Endodermal cell (in vitro differentiated cells): ENCODE measurements at regions not wholly inside any gene's neighbourhood (a gene's known extent, or its start where the extent isn't known, plus 50 kb on each side); places are given as distances from the start of the nearest gene placed in this dataset.

Experiments used
- DNase-seq: peaks from one replicate; pipeline ENCODE4 v3.0.0-alpha.2; 2017
- H3K27ac ChIP-seq: 2 replicates; pipeline ENCODE4 v1.5.1; 2013; ENCODE audit warnings: mild to moderate bottlenecking, low read depth, low read length, moderate library complexity
- H3K27me3 ChIP-seq: 2 replicates; pipeline ENCODE4 v1.6.1; 2013; ENCODE audit warnings: mild to moderate bottlenecking, low read length, moderate library complexity; ENCODE audit not compliant: insufficient read depth, control insufficient read depth, poor library complexity, severe bottlenecking
- H3K36me3 ChIP-seq: 2 replicates; pipeline ENCODE4 v1.7.0; 2013; ENCODE audit warnings: mild to moderate bottlenecking, low read length, moderate library complexity; ENCODE audit not compliant: control insufficient read depth, insufficient read depth
- H3K4me1 ChIP-seq: one replicate; pipeline ENCODE4 v1.7.0; 2013; ENCODE audit warnings: low read length; ENCODE audit not compliant: control insufficient read depth, insufficient read depth
- H3K4me3 ChIP-seq: 2 replicates; pipeline ENCODE4 v1.5.1; 2013; ENCODE audit warnings: mild to moderate bottlenecking, low read length, moderate library complexity
- H3K9ac ChIP-seq: 2 replicates; pipeline ENCODE4 v1.6.1; 2013; ENCODE audit warnings: mild to moderate bottlenecking, low read length, moderate library complexity; ENCODE audit not compliant: poor library complexity, severe bottlenecking; ENCODE audit errors: extremely low read depth
- H3K9me3 ChIP-seq: 2 replicates; pipeline ENCODE4 v1.6.1; 2013; ENCODE audit warnings: mild to moderate bottlenecking, low read length, moderate library complexity; ENCODE audit not compliant: control insufficient read depth
- H3K27ac Mint-ChIP-seq: 2 replicates; pipeline ENCODE4 v1.8.0; 2020; ENCODE audit warnings: mixed read lengths
- H3K27me3 Mint-ChIP-seq: 2 replicates; pipeline ENCODE4 v1.8.0; 2021; ENCODE audit warnings: mild to moderate bottlenecking, mixed read lengths; ENCODE audit not compliant: insufficient read depth
- H3K36me3 Mint-ChIP-seq: 2 replicates; pipeline ENCODE4 v1.8.0; 2020; ENCODE audit warnings: low read depth, mixed read lengths
- H3K4me1 Mint-ChIP-seq: 2 replicates; pipeline ENCODE4 v1.8.0; 2020; ENCODE audit warnings: mixed read lengths
- H3K4me3 Mint-ChIP-seq: 2 replicates; pipeline ENCODE4 v1.8.0; 2020; ENCODE audit warnings: mild to moderate bottlenecking, moderate library complexity, mixed read lengths
- H3K9me3 Mint-ChIP-seq: 2 replicates; pipeline ENCODE4 v1.8.0; 2020; ENCODE audit warnings: mild to moderate bottlenecking, mixed read lengths
- WGBS, 2 experiments: methylation state at CpG; one replicate each; pipeline versions ENCODE4 v1.1.5 to v1.1.7; 2013; ENCODE audit warnings: missing lambda C conversion rate in 2 of 2, mixed read lengths in 1 of 2; ENCODE audit not compliant: insufficient coverage in 1 of 2, insufficient read length in 1 of 2; 5-methylcytosine and 5-hydroxymethylcytosine counted together
- TF ChIP-seq, protein P1 (sequence below): fragments of 200-600 bp; sonication (generic); conservative IDR thresholded peaks from 2 replicates; pipeline ENCODE4 v1.5.0; 2021; ENCODE audit warnings: antibody characterized with exemption, mild to moderate bottlenecking

DNA sequence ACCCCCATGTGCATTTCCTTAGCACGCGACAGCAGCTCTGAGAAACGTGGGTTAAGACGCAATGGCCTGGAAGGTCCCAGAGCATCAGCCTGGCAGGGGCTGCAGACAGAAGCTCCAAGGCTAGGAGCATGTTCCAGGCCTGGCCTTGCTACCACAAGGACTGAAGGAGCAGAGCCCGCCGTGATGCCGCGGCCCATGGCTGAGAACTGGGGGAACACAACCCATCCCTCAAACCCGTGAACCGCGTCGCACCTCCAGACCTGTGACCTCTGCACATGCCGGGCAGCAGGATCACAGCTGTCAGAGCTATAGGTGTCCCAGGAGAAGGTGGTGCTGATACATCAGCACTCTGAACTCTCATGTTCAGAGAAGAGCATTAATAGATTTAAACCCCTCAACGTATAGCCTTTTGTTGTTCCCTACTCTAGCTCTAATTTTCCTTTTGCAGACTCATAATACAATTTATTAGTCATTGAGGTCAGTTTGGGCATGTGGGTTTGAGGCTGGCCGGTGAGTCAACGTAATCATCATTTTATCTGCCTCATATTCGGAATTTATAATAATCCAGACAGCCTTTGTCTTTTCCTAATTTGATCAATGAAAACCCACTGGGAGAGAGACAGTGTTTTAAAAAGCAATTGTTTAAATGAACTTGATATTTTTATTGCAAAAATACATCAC, 222.5 kb upstream of the TCERG1L start:
- H3K27me3 Mint-ChIP-seq = no peaks in the 10 kb centered on the region
- no peaks in the 10 kb centered on the region for H3K27me3 ChIP-seq
- no peak overlapping the region for H3K9ac ChIP-seq
- H3K36me3 ChIP-seq = no peaks in the 10 kb centered on the region
- no peak overlapping the region for H3K27ac ChIP-seq
- no peak overlapping the region for H3K4me3 Mint-ChIP-seq
- 94 to 98% methylated on average over 8 to 17 of the region's 17 CpGs for WGBS, 2 experiments
- H3K9me3 ChIP-seq = no peaks in the 10 kb centered on the region
- no peaks in the 10 kb centered on the region for H3K4me1 ChIP-seq
- no peaks in the 10 kb centered on the region for H3K9me3 Mint-ChIP-seq
- no peaks in the 10 kb centered on the region for H3K4me1 Mint-ChIP-seq
- no peak overlapping the region for H3K4me3 ChIP-seq
- H3K36me3 Mint-ChIP-seq = no peaks in the 10 kb centered on the region
- TF ChIP-seq, protein P1, sequence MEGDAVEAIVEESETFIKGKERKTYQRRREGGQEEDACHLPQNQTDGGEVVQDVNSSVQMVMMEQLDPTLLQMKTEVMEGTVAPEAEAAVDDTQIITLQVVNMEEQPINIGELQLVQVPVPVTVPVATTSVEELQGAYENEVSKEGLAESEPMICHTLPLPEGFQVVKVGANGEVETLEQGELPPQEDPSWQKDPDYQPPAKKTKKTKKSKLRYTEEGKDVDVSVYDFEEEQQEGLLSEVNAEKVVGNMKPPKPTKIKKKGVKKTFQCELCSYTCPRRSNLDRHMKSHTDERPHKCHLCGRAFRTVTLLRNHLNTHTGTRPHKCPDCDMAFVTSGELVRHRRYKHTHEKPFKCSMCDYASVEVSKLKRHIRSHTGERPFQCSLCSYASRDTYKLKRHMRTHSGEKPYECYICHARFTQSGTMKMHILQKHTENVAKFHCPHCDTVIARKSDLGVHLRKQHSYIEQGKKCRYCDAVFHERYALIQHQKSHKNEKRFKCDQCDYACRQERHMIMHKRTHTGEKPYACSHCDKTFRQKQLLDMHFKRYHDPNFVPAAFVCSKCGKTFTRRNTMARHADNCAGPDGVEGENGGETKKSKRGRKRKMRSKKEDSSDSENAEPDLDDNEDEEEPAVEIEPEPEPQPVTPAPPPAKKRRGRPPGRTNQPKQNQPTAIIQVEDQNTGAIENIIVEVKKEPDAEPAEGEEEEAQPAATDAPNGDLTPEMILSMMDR = no peak
- no peak for DNase-seq
- no peak overlapping the region for H3K27ac Mint-ChIP-seq

DNA sequence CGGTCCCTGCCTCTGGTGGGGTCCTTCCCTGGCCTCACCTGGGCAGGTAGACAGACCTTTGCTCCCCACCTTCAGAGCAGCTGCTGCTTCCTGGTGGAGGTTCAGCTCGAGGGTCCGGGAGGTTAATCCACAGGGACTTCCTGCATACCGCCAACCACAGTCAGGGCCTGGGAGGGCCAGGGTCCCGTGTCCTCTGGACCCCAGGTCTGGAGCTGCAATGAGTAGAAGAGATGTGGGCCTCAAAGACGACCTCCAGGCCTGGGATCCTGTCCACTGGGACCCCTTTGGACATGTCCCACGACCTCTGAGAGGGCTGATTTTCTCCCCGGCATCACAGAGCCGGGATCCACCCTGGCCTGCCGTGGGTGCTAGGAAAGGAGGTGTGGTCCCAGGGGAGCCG, 223.3 kb upstream of the TCERG1L start:
- Mint-ChIP-seq H3K9me3 (no peaks in the 10 kb centered on the region), H3K36me3 (no peaks in the 10 kb centered on the region), H3K4me1 (no peaks in the 10 kb centered on the region), H3K27me3 (no peaks in the 10 kb centered on the region), H3K27ac (no peak overlapping the region), H3K4me3 (no peak overlapping the region)
- Histone ChIP-seq H3K27me3 (no peaks in the 10 kb centered on the region), H3K4me1 (no peaks in the 10 kb centered on the region), H3K27ac (no peak overlapping the region), H3K4me3 (no peak overlapping the region), H3K9me3 (no peaks in the 10 kb centered on the region), H3K9ac (no peak overlapping the region), H3K36me3 (no peaks in the 10 kb centered on the region)
- 93 to 100% methylated on average over 2 to 11 of the region's 11 CpGs for WGBS, 2 experiments
- TF ChIP-seq, protein P1 = no peak
- DNase-seq = no peak

DNA sequence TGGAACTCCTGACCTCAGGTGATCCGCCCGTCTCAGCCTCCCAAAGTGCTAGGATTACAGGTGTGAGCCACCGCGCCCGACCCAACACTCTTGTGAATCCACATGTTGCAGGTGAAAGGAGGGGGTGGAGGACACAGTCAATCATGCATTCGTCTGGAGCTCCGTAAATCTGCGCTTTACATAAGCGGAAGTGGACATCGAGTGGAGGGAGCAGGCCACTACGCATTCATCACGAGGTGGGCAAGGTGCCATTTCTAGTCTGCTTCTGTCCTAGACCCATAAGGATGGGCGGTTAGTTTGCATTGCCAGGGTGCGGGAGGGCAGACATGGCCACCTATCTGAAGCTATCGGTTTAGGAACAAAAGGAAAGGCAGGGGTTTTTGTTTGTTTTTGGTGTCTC, 225.2 kb upstream of the TCERG1L start:
- H3K27ac ChIP-seq = no peak overlapping the region
- no peak for DNase-seq
- no peak overlapping the region for H3K27ac Mint-ChIP-seq
- H3K9ac ChIP-seq = no peak overlapping the region
- 92 to 93% methylated on average over 14 to 15 of the region's 15 CpGs for WGBS, 2 experiments
- peaks cover 2% of the 10 kb centered on the region for H3K9me3 Mint-ChIP-seq
- H3K4me1 Mint-ChIP-seq = peaks cover 6% of the 10 kb centered on the region
- no peaks in the 10 kb centered on the region for H3K27me3 ChIP-seq
- peaks cover 2% of the 10 kb centered on the region for H3K4me1 ChIP-seq
- no peaks in the 10 kb centered on the region for H3K36me3 ChIP-seq
- no peak overlapping the region for H3K4me3 ChIP-seq
- TF ChIP-seq, protein P1 = no peak
- H3K36me3 Mint-ChIP-seq = no peaks in the 10 kb centered on the region
- H3K4me3 Mint-ChIP-seq = no peak overlapping the region
- H3K27me3 Mint-ChIP-seq = no peaks in the 10 kb centered on the region
- H3K9me3 ChIP-seq = no peaks in the 10 kb centered on the region
